T-helper 1 cell (primary cell): ENCODE measurements at regions not wholly inside any gene's neighbourhood (a gene's known extent, or its start where the extent isn't known, plus 50 kb on each side); places are given as distances from the start of the nearest gene placed in this dataset.
"Not testable (repeated sequence)": the region's sequence is repeated elsewhere in the genome, so short reads cannot be mapped to it uniquely, and the experiment has no call there.

Source experiments
- DNase-seq, 5 donors: peaks; one replicate each; pipeline ENCODE4 v3.0.0-alpha.2; 2012 to 2020

DNA sequence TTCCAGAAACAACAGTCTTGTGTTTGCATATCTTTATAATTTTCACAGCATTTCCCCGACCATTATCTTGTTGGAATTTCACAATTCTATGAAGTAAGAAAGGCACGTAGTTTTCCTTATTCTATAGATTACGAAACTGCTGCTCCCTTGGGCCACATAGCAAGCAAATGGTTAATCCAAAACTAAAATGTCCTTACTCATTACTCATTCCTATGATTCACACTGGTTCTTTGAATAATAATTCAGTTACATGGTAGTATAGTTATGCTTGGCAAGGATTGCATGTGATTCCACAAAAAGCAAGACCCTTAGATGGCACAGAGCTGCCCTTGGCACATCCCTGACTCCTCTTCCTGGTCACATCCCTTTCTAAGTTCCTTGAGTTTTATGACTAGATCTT is 51.2 kb downstream of the OR13H1 start:
- DNase-seq: no peak

DNA sequence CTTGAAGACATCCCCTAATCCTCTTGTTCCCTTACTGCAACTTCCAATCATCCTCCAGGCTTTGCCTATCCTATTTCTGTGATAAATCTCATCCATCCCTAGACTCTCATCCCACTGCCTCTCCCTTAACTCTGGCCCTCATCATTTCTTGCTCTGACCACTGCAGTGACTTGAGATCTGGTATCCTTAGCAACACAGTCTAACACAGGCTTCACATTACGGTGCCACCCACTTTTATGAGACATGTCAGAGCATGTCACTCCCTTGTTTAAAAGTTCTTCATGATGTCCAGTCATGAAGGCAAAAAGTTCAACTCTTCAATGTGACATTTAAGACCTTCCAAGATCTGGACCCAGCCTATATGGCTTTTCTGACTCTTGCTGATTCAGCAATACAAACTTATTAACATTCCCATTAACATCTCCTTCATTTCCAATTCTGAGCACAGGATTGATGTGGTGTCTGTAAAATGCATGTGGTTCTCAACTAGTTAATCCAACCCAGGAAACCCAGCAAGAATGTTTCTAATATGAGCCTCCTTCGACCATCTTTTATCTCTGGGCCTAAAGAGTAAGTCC is 64.0 kb downstream of the OR13H1 start:
- DNase-seq: no peak

DNA sequence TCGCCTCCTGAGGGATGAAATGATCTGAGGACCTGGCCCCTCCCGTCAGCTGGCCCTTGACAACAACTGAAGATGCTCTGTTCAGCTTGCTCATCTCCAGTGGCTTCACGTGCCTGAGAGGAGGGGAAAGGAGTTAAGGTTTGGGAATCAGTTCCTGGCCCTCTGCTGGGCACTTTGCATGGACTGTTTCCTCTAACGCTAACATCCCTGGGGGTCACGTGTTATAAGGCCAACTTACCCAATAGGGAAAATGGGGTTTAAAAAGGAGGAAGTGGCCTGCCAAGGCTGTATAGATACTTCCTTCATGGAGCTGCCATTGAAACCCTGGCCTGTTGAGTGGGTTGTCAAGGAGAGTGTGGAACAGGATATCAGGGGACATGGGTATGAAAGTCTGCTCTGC is 65.6 kb downstream of the OR13H1 start:
- DNase-seq: no peak

DNA sequence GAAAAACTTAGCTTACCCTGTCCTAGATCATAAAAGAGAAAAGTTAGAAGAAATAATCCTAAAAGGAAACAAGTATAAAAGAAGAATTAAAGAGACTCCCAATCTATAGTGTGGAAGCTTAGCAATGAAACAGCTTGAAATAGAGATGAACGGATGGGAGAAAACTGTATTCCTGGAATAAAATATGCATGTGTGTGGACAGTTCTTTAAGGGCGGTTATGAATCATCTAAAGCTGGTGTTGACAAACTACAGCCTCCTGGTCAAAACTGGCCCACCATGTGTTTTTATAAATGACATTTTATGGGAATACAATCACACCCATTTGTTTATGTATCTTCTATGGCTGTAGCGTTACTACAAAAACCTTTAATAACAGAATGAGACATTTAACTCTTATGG is 69.4 kb downstream of the OR13H1 start:
- DNase-seq: no peak

DNA sequence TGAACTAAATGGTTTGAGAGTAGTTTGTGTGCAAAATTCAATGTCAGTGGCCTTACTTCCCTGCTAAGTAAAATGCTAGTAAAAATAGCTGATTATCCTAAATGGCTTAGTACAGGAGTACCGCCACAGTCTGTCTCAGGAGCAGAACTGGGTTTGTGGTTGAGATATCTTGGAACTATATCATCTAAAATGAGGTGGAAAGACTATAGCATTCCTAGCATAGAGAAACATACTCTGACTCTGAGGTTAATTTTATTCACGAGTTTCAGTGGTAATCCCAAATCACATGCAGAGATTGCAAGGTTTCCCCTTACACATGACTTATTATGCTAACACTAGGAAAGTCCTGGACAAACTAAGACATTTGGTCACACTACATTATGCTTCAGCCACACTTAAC is 70.4 kb downstream of the OR13H1 start:
- DNase-seq: no peak

DNA sequence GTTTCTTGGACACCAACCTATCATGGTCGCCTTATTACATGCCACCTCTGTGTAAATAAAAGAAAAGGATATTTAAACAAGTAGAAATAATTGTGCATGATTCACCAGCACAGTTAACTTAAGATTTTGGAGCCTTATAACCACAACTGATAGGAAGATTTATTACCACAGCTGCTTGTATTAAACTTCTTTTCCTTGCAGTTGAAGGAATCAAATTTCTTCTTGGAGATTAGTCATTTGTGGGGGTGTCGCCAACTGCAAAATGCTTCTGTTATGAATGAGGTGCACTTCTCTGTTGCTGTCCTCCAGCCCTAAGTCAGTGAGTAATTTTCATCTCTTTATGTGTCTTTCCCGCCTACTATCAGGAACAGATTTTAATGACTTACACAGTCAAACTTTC is 73.3 kb downstream of the OR13H1 start:
- DNase-seq: no peak

DNA sequence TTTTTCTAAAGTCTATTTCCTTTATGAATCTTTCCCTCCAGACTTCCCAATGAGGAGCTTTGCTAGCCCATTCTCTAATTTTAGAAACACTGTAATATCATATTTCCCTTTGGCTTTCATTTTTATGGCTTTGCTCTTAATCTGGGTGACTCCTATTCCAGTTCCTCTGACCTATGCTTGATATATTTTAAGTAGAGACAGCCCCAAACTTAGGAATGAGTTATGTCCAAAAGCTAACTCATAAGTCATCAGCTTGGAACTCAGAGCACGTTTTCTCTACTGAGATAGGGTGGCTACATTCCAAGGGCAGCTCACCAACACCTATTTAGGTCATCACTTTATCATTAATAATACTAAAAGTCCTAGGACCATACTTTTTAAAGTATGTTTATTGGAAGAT is 77.8 kb downstream of the OR13H1 start:
- DNase-seq: no peak

DNA sequence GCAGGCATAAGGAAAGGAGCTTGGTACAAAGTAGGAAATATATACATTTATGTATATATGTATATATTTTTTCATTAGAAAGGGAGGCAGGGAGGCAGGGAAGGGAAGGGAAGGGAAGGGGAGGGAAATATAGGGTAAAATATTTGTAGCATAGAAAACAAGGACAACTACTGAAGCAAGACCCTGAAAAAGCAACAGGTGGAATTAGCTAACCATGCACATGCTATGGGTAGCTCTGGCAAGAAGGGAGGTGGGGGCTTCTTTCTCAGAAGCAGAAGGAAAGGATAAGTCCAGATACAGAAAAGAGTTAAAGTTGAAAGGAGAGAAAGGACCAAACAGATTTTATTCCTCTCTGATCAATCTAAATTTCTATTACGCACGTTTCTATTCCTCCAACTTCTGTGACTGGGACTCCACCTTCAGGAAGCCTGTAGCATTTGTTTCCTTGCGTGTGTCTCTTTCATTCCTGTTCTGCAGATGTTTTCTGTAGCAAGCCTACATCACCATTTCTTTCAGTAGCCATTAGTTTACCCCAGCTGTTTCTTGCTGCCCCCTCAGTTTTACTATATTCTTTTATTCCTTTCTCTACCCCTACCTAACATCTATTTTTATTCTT is 82.9 kb downstream of the OR13H1 start:
- DNase-seq: no peak

DNA sequence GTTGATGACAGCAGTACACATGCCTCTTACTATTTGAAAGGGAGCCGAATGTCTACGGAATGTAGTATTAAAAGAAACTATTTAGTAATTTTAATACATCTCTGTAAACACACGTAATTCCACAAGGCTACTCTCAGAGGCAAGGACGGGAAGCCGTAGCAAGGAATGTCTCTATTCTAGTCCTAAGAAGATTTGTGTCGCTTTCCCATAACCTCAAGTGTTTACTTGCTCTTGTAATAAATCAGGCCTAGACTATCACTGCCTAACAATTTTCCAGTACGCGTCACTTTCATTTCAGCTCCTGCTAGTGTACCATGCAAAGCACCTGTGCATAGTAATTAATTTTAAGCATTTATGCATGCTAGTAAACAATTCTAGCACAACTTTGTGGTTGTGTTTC is 86.7 kb downstream of the OR13H1 start:
- DNase-seq: no peak

DNA sequence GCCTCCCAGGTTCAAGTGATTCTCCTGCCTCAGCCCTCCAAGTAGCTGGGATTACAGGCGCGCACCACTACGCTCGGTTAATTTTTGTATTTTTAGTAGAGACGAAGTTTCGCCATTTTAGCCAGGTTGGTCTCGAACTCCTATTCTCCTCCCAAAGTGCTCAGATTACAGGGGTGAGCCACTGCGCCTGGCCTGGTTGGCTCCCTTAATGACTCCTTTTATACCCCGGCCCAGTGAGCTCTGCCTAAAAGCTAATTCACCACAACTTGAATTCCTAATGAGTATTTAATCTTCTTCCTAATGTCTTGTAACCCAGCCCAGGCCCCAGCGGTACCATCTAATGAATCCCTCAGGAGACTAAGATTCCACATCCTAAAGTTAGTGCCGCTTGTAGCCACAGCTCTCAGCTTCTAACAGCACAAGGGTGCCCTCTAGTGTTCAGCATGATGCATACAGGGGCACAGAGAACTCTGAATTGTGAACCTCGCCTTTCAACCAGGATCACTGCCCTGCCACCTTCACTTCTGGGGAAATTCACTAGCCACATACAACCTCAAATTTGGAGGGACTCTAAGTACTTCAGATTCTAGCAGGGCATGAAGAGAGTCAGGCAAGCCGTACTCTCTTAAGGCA is 89.5 kb downstream of the OR13H1 start:
- DNase-seq: peak in 3 of 5 donors; percentile 1 to 37 (median 18)

DNA sequence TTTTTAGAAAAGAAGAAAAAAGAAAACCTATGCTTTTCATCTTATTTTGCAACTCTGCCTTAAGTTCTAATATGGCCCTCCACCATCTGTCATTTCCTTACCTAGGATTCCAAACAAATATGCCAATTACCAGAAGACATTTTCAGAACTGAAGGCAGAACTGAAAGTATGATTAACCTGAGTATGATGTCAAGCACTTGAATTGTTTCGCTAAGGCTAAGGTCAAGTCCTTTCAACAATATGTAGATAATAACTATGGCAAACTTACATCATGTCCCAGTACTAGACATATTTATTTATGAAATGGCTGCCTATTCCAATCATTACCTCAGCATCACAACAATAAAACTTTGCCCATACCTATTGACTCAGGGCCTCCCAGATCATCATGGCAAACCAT is 91.0 kb downstream of the OR13H1 start:
- no peak for DNase-seq

DNA sequence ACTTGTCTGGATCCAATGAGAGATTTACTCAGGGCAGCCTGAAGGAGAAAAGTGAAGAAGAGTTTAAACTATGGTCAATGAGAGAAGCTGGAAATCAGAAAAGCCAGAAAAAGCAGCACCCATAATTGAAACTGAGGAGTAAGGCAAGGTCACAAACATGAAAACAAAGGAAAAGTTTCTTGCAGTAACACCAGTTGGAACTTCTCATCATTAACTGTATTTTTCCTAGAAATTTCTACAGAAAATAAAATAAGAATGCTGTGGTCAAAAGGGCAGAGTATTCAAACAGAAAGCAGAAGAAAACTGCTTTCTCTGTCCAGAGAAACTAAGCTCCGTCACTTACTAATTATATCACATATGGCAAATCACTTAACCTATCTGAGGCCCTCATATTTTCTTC is 102.2 kb downstream of the OR13H1 start:
- DNase-seq: no peak

DNA sequence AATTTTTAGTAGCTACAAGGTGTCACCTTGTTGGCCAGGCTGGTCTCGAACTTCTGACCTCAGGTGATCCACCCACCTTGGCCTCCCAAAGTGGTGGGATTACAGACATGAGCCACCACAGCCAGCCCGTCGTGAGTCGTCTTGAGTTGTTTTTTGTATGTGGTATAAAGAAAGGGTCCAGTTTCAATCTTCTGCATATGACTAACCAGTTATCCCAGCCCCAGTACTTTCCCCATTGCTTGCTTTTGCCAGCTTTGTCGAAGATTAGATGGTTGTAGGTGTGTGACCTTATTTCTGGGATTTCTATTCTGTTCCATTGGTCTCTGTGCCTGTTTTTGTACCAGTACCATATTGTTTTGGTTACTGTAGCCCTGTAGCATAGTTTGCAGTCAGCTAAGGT is 105.9 kb downstream of the OR13H1 start:
- DNase-seq: no peak

DNA sequence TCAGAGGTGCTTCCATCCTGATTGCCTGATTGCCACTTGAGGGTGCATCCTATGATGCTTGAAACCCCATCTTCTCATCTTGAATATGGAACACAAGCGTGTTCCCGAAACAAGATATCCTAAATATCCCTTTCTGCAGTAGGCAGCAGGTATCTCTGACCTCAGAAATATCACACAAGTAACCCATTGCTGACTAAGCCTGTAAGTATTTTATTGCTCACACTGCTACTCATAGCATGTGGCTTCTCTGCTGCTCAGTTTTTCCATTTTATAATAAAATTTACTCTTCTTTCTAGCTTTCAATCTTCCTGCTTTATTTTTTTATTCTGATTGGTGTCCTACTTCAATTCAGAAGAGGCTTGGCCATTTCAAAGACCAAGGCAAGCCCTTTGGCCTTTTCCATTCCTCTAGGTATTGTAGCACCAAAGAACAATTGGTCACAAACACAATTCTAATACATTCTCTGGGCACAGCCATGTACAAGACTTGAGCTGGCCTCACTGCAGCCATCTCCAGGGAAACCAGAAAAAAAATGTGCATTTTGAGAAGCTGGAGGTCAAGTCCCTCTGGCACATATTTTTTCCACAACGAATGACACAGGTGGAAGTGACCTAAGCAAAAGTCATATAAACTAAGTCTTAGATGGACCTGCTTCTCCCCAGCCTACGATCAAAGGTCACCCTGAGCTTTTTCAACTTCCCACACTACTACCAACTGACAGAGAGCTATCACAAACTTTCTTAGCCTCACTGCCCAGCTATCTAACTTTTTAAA is 107.0 kb downstream of the OR13H1 start:
- no peak for DNase-seq

DNA sequence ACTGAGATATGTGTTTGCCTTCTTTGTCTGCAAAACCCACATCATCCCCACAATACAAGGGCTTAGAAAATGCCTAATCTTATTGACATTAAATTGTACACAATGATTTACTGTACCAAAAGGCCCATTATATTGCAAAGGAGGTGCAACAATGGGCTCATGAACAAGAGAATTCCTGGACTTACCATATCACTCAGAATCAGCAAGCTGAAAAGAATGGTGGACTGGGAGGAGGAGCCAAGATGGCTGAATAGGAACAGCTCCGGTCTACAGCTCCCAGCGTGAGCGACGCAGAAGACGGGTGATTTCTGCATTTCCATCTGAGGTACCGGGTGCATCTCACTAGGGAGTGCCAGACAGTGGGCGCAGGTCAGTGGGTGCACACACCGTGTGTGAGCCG is 119.9 kb downstream of the OR13H1 start:
- not testable (repeated sequence) for DNase-seq

DNA sequence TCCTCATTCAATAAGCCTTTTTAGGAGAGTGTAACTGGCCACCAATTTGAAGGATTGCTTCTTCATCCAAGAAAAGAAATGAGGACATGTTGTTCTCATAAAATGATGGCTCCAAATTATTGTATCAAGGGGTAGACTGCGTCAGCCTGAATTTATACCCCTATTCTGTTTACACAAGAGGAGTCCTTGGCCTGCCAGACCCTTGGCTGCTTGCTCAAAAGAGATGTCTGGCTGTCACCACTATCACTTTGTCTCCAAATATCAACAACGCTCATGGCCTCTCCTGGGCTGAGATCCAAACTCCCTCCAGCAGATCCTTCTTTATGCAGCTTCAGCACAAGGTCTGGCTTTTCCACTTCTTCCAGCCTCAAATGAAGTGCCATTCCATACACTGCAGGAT is 127.9 kb downstream of the OR13H1 start:
- no peak for DNase-seq

DNA sequence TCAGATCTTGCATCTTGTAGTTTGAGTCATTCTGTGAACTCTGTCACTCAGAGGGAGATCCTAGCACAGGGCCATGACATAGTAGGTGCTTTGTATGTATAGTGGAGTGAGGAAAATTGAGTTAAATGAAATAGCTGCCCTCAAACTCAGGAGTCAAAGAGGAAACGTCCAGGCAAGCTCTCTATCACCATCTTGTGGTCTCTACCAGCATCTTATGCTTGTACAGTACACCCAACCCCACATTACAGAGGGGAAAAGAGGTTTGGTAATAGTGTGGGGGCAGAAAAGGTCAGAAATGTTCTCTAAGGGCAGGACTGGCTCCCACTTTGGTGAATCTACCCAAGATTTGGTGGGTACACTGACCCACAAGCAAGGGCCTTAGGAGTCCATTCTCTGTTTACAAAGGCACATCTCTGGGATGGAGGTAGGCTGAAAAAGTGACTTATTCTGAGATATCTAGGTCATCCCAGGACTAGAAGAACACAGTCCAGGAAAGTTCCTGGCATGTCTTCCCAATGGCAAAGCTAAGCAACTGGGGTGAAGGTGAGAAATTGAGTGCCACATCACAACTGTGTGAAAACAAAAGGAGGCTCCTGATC is 131.8 kb downstream of the OR13H1 start:
- DNase-seq: no peak

DNA sequence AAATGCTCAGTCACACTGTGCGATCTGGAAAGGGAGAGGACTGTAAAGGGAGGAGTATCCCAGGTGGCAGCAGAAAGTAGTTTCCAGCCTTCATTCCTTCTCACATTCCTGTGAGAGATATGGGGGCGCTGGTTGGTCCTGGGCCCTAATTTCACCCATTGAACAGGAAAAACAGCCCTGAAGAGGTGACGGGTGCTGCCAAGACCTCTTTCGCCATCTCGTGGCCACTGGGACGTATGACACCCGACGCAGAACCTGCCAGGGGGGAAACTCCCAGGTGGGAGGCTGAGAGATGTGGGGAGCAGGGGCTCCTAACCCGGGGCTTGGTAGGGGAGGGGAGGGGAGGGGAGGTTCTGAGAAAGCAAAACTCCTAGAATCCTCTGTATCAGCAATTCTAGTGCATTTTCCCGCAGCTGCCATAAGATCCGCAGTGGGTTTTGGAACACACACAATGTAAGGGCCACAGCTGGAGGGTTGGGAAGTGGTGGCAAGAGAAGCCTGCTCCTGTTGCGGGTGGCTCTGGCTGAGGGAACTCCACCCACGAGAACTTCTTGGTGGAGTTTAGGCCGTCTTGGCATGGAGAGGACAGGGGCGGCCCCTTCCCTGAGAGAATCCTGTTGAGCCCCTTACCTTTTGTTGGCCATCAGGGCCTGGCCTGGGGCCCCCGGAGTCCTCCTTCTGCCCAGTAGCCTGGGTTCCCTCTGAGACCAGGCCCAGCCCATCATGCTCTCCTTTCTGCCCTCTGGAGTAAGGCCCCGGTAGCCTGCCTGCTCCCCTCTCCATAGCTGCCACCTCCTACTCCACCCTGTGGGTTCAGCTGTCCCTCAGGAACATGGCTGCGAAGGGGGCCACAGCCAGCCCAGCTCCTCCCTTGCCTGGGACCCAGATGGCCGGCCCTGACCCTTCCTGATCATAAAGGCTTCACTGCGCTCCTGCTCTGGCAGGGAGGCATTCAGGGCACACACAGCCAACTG is 134.1 kb downstream of the OR13H1 start:
- DNase-seq: peak in 4 of 5 donors; percentile 3 to 28 (median 9)

DNA sequence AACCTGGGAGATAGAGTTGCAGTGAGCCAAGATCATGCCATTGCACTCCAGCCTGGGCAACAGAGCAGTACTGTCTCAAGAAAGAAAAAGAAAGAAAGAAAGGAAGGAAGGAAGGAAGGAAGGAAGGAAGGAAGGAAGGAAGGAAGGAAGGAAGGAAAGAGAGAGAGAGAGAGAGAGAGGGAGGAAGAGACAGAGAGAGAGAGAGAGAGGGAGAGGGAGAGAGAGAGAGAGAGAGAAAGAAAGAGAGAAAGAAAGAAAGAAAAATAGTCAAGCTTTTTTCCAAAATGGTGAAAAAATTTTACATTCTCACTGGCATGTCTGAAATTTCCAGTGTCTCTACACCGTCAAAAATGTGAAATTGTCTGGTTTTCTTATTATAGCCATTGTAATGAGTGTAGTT is 138.9 kb downstream of the OR13H1 start:
- not testable (repeated sequence) for DNase-seq

DNA sequence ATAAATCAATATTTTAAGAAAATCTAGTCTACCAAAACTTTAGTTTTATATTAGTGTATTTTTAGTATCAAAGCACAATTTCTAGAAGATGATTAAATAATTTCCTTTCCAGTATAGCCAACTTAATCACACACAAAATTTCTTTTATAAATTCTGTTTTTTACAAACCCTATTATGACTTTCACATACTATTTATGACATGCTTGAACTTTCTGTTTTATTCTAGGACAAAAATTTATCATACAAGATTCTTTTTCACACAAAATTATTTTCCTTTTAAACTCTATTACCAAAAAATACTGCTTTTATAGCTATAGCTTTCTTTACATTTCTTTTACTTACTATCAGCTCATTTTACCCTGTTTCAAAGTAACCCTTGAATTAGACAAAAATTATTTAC is 149.5 kb downstream of the OR13H1 start:
- no peak for DNase-seq

DNA sequence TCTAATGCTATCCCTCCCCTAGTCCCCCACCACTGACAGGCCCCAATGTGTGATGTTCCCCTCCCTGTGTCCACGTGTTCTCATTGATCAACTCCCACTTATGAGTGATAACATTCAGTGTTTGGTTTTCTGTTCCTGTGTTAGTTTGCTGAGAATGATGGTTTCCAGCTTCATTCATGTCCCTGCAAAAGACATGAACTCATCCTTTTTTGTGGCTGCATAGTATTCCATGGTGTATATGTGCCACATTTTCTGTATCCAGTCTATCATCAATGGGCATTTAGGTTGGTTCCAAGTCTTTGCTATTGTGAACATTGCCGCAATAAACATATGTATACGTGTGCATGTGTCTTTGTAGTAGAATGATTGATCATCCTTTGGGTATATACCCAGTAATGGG is 153.1 kb downstream of the OR13H1 start:
- not testable (repeated sequence) for DNase-seq

DNA sequence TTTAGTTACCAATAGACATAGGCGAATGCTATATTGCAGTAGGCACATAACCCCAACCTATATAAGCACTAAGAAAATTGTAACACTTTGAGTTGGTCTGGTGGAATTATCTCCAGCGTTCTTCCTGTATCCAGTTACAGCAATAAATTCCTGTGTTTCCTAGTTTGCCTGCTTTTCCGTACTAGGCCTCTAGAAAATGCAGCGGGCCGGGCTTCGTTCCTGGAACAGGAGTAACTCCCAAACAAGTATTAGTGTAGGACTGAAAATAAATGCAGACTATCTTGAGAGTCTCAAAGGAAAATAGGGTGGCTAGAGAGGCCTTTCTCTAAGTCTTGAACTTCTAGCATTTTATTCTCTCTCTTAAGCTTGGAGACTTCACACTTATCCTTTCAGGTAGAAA is 159.8 kb downstream of the OR13H1 start:
- no peak for DNase-seq
